ENCODE measurements at regions not wholly inside any gene's neighbourhood (a gene's known extent, or its start where the extent isn't known, plus 50 kb on each side); places are given as distances from the start of the nearest gene placed in this dataset.

DNA sequence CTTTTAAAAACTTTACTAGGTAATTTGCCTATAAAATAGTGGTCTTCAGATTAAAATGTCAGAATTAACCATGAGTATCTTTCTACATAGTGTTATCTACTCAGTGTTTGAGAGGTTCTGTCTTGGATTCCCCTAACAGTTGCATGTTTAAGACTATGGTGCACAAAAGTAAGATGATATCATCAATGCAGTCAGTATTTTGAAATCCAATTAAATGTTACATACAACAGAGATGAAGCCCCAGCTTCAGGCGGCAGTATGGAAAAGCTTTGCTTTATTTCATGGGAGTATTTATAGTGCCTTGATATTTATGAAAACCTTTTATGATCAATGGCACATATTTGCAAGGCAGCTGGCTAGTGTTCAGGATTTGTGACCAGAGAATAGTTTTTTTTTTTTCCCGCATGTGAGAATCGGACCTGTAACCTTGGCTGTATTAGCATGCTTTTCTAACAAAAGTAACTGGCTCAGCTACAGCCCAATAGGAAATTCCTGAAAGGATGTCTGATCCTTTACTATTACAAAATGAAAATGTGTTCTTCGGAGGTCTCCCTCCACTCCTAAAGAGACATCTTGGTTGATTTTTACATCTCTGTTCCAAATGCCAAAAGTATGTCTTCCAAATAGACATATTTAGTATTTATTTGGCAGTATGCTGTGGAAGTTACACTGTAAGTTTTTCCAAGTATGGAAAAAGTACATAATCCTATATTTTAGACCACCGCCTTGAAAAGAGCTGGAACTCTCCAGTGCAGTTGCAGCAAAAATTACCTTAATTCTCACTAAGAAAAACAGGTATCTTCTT is 319.3 kb upstream of the UBE2E3 start:
- no peak for DNase-seq (ENCODE audit: low read depth)

GRCh38 chr2:180660207-180660606 is 320.2 kb upstream of the UBE2E3 start:
- no peak for DNase-seq (ENCODE audit: low read depth)

DNA sequence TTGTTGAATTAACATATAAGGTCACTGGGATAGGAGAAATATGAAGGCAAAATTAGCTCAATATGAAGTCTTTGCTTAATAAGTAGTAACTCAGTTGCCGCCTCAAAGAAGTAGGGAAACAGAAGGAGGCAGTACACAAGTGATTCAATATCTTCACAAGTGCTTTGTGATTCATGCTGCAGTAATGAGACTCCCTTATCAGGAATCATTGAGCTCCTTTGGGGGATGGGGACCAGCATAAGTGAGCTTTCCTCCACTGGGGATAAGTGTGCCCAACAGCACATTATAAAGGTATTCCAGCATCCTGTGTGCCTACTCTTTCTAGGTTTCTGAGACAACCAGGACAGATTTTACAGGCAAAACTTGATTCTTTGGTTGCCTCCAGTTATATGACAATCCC is 323.4 kb upstream of the UBE2E3 start:
- peak; percentile 78 for DNase-seq (ENCODE audit: low read depth)

DNA sequence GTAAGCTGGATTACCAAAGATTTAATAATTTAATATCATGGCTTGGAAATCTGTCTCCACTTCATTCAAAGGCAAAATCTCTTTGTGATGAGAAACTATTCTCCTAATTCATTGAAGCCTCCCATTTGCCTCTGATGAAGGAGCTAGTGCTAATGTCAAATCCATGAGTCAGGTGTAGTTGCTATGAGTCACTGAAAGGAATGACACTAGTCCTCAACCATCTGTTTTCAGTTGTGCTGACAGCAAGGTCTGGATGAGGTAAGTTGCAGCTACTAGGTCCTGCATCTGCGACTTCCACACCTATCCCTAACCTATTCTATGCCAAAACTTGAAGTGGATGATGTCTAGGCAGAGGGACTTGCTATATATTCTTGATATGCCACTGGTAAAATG is 324.0 kb upstream of the UBE2E3 start:
- peak; percentile 63 for DNase-seq (ENCODE audit: low read depth)

DNA sequence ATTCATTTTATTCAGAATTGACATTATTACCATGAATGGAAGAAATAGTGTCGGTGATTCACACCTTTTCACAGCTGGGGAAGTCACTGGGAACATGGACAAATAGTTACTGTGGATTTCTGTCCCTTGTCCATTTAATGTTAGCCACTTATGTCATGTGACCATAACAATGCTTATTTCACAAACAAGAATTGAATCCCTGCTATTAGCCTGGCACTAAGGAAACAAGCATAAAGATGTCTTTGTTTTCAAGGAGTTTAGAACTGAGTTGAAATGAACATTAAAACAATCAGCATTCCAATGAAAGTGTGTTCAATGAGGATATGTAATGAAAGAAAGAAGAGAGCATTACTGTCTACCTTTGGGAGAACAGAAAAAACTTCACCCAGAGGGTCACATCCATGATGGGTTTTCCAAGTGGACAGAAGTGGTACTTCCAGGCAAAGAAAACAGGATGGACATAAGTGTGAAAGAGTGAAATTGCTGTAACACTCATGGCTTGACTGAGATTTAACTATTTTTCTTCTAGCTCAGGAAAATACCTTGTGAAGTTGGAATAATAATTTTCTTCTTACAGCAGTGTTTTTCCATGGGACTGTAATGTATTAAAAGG is 324.5 kb upstream of the UBE2E3 start:
- DNase-seq (ENCODE audit: low read depth), result no peak

GRCh38 chr2:180655393-180655792 is 325.0 kb upstream of the UBE2E3 start:
- DNase-seq (ENCODE audit: low read depth), result no peak

DNA sequence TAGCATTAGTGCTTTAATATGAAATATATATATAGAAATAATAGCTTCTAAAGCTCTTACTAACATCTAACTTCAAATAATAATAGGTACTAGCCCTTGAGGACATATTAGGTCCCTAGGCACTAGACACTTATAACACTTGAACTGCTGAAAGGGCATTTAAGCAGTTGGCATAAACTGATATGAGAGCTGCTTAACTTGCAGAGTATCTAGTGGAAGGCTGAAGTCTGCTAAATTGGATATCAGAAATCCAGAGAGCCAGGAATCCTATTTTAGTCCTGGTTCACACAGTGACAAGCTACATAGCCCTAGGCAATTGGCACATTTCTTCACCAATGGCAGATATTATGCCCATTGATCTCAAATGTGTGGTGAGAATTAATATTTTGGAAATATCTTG is 326.9 kb upstream of the UBE2E3 start:
- DNase-seq (ENCODE audit: low read depth), result no peak

DNA sequence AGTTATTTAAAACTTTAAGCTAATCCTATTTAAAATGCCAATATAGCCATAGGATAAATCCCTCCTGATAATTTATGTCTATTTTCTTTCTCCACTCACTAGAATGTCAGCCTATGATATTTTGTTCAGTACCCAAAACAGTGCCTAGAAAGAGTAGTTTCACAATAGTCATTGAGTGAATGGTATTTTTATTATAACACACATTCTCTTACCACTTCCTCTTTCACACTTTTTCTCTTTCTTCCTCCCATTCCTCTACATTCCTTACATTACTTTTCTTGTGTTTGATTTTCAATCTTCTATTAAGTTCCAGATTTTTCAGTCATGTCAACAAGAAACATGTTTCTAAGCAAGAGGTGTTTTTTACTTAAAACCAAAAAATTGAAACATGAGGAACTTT is 327.6 kb upstream of the UBE2E3 start:
- no peak for DNase-seq (ENCODE audit: low read depth)

DNA sequence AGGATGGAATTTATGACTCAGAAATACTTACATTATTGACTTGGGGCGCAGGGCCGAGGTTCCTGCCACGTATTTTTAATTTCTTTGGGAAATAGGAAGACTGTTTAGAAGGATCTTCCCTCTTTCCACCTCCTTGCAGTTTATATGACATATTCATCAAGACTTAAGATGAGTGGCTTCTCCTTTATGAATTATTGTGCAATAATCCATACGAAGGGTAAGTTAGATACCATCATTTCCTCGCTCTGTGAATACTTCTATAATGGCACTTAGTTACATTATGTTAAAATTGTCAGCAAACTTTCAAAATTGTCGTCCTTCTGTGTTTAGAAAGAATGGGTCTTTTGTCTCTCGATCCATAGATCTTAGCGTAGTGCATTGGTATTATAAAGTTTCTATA is 328.8 kb upstream of the UBE2E3 start:
- DNase-seq (ENCODE audit: low read depth), result no peak

- no peak for DNase-seq (ENCODE audit: low read depth)
Observed at GRCh38 chr2:180647621-180648020, 332.8 kb upstream of the UBE2E3 start.

DNA sequence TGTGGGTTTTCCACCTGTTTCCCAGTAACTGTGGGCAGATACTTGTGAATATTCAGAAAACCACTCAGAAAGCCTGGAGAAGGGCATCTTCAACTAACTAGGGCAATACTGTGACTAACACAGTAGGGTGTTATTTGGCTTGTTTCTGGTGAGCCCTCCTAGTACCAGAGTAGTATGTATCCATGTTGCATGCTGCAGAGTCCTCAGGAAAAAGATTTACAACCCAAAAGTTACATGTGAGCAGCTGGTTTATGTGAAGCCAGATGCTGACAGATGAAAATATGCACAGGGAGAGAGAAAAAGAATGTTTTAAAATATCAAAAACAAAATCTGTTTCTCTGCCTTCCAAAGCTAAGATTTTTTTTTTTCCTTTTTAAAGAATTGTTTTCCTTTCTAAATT is 333.2 kb upstream of the UBE2E3 start:
- DNase-seq (ENCODE audit: low read depth), result no peak

GRCh38 chr2:180646756-180647155 is 333.6 kb upstream of the UBE2E3 start:
- no peak for DNase-seq (ENCODE audit: low read depth)

- peak; percentile 49 for DNase-seq (ENCODE audit: low read depth)
Observed at GRCh38 chr2:180644709-180645108, 335.7 kb upstream of the UBE2E3 start.

DNA sequence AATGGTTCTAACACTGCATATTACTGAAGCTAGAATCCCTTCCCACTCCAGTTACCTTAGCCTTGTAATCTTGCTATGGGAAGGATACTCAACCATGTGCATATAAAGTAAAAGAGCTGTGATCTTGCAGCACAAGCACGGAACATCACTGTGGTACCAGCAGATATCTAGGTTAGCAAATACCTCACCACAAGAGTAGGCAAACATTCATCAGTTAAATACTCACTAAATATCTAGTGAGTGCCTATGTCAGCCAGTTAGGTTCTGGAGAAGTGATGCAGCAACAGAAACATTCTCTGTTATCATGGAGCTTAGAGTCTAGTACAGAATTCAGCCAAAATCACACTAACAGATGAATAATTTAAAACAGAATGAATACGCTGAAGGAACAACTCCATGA is 349.6 kb upstream of the UBE2E3 start:
- DNase-seq (ENCODE audit: low read depth), result no peak

DNA sequence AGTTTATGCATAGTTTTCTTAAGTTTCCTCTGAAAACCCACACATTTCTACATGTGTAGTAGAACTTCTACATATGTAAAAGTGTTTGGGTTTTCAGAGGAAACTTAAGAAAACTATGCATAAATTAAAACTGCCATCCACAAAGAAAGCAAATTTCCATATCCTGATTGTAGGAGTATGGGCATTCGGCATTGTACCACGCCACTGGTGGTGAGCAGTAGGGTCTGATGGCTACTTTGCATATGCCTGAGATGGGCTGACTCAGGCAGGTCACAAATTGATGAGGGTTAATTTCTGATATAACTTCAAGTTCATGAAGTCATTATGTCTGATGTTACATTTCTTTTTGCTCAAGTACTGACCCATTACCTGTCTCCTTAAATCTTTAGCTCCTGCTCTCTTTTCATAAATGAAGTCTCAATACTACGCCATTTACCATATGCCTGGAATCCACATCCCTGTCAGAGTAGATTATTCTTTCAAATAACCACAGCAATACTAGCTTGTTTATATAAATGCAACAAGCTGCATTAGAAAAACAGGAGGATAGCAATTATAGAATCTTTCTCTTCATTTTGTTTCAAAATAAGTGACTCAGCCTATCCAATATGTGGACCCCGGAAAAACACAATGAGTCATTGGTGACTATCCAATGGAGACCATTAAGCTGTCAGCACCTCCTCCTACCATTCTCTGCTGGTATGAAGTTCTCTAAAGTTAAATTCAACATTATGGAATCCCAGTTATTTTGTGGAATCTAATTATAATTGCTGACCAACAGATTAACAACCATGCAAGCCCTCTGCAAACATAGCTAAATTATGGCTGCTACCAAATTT is 355.2 kb upstream of the UBE2E3 start:
- DNase-seq (ENCODE audit: low read depth), result peak; percentile 60

GRCh38 chr2:180621941-180622918 is 358.2 kb upstream of the UBE2E3 start:
- no peak for DNase-seq (ENCODE audit: low read depth)

- no peak for DNase-seq (ENCODE audit: low read depth)
Observed at GRCh38 chr2:180621366-180621765, 359.0 kb upstream of the UBE2E3 start.

DNA sequence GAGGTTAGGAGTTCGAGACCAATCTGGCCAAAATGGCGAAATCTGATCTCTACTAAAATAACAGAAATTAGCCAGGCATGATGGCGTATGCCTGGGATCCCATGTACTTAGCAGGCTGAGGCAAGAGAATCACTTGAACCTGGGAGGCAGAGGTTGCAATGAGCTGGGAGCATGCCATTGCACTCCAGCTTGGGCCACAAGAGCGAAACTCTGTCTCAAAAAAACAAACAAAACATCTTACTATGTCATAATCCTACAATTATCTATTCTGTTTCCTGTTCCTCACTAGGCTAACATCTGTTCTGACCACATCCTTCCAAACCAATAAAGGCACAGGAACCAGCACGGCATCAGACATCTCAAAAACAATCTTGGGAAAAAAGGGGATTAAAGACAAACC is 361.8 kb upstream of the UBE2E3 start:
- peak; percentile 23 for DNase-seq (ENCODE audit: low read depth)

GRCh38 chr2:180614776-180615175 is 365.6 kb upstream of the UBE2E3 start:
- DNase-seq (ENCODE audit: low read depth), result no peak

DNA sequence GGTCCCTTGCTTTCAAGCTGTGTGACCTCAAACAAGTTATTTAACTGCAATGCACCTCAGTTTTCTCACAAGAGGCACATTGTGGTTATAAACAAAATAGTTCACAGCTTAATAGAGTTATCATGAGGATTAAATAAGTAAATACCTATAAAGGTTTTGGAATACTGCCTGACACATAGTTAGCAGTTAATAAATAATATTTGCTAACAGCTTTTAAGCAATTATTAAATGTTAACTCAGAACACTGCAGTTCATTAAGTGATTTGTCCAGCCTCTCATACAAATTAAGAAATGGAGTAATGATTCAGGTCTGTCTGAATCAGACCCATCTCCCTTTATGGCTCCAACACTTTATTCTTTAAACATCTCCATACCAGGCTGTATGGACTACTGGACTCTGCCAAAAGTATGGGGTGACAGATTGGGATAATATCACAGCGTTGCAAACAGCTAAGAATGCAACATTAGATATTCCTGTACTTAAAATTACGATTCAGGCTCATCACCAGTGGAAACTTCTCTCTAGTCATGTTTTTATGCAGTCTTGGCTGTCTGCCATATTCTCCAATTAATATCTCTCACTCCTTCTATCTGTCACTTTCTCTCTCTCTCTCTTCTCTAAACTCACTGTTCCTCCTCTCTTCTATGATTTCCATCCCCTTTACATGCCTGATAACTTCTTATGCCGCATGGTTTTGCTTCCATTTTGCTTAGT is 370.6 kb upstream of the UBE2E3 start:
- DNase-seq (ENCODE audit: low read depth), result no peak

DNA sequence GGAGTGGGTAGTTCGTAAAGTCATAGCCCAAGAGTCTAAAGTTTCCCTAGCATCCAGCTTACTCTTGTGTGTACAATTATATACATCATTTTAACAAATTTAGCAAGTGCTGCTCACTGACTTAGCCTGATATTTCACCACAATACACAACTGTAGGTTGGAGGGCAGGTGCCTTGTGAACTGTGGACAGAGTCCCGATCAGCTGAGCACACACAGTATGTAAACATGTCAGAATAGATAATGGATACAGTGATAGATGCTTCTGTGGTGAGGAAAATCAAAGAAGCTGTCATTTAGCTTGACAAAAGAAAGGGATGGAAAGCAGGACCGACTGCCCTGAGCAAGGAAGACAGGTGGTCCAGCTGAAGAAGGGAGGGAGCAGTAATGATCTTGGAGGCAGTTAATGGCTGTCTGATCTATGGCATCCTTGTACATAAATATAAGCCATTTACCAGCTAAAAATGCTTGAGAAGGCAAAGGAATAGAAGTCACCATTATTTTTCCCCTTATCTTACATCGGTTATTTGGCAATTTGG is 372.8 kb upstream of the UBE2E3 start:
- DNase-seq (ENCODE audit: low read depth), result no peak
